WTC11 (cell line): ENCODE measurements at regions not wholly inside any gene's neighbourhood (a gene's known extent, or its start where the extent isn't known, plus 50 kb on each side); places are given as distances from the start of the nearest gene placed in this dataset.
"Not testable (repeated sequence)": the region's sequence is repeated elsewhere in the genome, so short reads cannot be mapped to it uniquely, and the experiment has no call there.

Experiments
- ATAC-seq: fragments of 200-7000 bp; cut with Tn5 transposase; 2 replicates; pipeline ENCODE4 v1.10.0; 2021; ENCODE audit warnings: mild to moderate bottlenecking, moderate library complexity
- CTCF ChIA-PET: fragments of 300-600 bp; sonication (Branson Sonifier 250); formaldehyde crosslinking; loops from one replicate; lab custom pipeline; 2021; ENCODE audit warnings: antibody characterized with exemption; lab: Charles Lee
- POLR2A ChIA-PET: fragments of 350-600 bp; sonication (Branson Sonifier 250); formaldehyde crosslinking; loops from one replicate; lab custom pipeline; 2021; ENCODE audit warnings: antibody characterized with exemption; lab: Charles Lee
- DNase-seq: peaks from one replicate; pipeline ENCODE4 v3.0.0; 2021; ENCODE audit warnings: low spot score
- H3K27ac Mint-ChIP-seq: 2 replicates; pipeline ENCODE4 v1.8.0; 2021; ENCODE audit warnings: mixed read lengths
- H3K27me3 Mint-ChIP-seq: 2 replicates; pipeline ENCODE4 v1.8.0; 2021; ENCODE audit warnings: low read depth, mild to moderate bottlenecking, moderate library complexity, mixed read lengths
- H3K36me3 Mint-ChIP-seq: 2 replicates; pipeline ENCODE4 v1.8.0; 2021; ENCODE audit warnings: mixed read lengths
- H3K4me1 Mint-ChIP-seq: 2 replicates; pipeline ENCODE4 v1.8.0; 2022; ENCODE audit warnings: mixed read lengths
- H3K4me3 Mint-ChIP-seq: 2 replicates; pipeline ENCODE4 v1.8.0; 2021; ENCODE audit warnings: mild to moderate bottlenecking, moderate library complexity, mixed read lengths
- H3K9me3 Mint-ChIP-seq: 2 replicates; pipeline ENCODE4 v1.8.0; 2021; ENCODE audit warnings: mixed read lengths
- CREM ChIP-seq: sonication (generic); formaldehyde crosslinking; IDR thresholded peaks from 2 replicates; pipeline ENCODE4 v1.8.1; 2022; ENCODE audit warnings: mild to moderate bottlenecking, missing genetic modification reagents, moderate library complexity
- ESRRA ChIP-seq: sonication (generic); formaldehyde crosslinking; IDR thresholded peaks from 2 replicates; pipeline ENCODE4 v1.8.1; 2022; ENCODE audit warnings: mild to moderate bottlenecking, missing genetic modification reagents, borderline replicate concordance
- GABPB1 ChIP-seq: sonication (generic); formaldehyde crosslinking; IDR thresholded peaks from 2 replicates; pipeline ENCODE4 v1.8.1; 2023; ENCODE audit warnings: mild to moderate bottlenecking, missing genetic modification reagents
- IRF2 ChIP-seq: sonication (generic); formaldehyde crosslinking; IDR thresholded peaks from 2 replicates; pipeline ENCODE4 v1.8.0; 2022; ENCODE audit warnings: low read depth, missing genetic modification reagents, borderline replicate concordance
- NR2C2 ChIP-seq: sonication (generic); formaldehyde crosslinking; IDR thresholded peaks from 2 replicates; pipeline ENCODE4 v1.8.0; 2022; ENCODE audit warnings: mild to moderate bottlenecking, missing genetic modification reagents
- OVOL2 ChIP-seq: fragments of 250-450 bp; sonication (Bioruptor Pico); IDR thresholded peaks from 2 replicates; pipeline ENCODE4 v1.9.0; 2021; ENCODE audit warnings: mild to moderate bottlenecking, borderline replicate concordance
- PRRX2 ChIP-seq: fragments of 250-450 bp; sonication (Bioruptor Pico); IDR thresholded peaks from 2 replicates; pipeline ENCODE4 v1.8.0; 2021; ENCODE audit warnings: mild to moderate bottlenecking
- SMAD3 ChIP-seq: sonication (generic); formaldehyde crosslinking; IDR thresholded peaks from 2 replicates; pipeline ENCODE4 v1.8.0; 2022; ENCODE audit warnings: missing genetic modification reagents, mild to moderate bottlenecking, borderline replicate concordance
- SMAD4 ChIP-seq: sonication (generic); formaldehyde crosslinking; IDR thresholded peaks from 2 replicates; pipeline ENCODE4 v1.8.0; 2022; ENCODE audit warnings: mild to moderate bottlenecking, missing genetic modification reagents
- SOX15 ChIP-seq: fragments of 250-450 bp; sonication (Bioruptor Pico); IDR thresholded peaks from 2 replicates; pipeline ENCODE4 v1.9.0; 2021; ENCODE audit warnings: mild to moderate bottlenecking
- ZNF121 ChIP-seq: sonication (generic); formaldehyde crosslinking; IDR thresholded peaks from 2 replicates; pipeline ENCODE4 v1.8.0; 2023; ENCODE audit warnings: missing genetic modification reagents
- ZNF317 ChIP-seq: sonication (generic); formaldehyde crosslinking; IDR thresholded peaks from 2 replicates; pipeline ENCODE4 v1.8.1; 2023; ENCODE audit warnings: low read depth, mild to moderate bottlenecking, moderate library complexity, missing genetic modification reagents, borderline replicate concordance
- TF ChIP-seq, protein P1 (sequence below): sonication (generic); formaldehyde crosslinking; IDR thresholded peaks from 2 replicates; pipeline ENCODE4 v1.8.0; 2023; ENCODE audit warnings: missing genetic modification reagents, mild to moderate bottlenecking, borderline replicate concordance
- TF ChIP-seq, protein P2 (sequence below): sonication (generic); formaldehyde crosslinking; IDR thresholded peaks from 2 replicates; pipeline ENCODE4 v1.8.1; 2022; ENCODE audit warnings: mild to moderate bottlenecking, missing genetic modification reagents, moderate library complexity, borderline replicate concordance
- TF ChIP-seq, protein P3 (sequence below): sonication (generic); formaldehyde crosslinking; IDR thresholded peaks from 2 replicates; pipeline ENCODE4 v1.8.0; 2022; ENCODE audit warnings: mild to moderate bottlenecking, missing genetic modification reagents
- TF ChIP-seq, protein P4 (sequence below): fragments of 250-450 bp; sonication (Bioruptor Pico); IDR thresholded peaks from 2 replicates; pipeline ENCODE4 v2.1.2; 2022; ENCODE audit warnings: mild to moderate bottlenecking, moderate library complexity

DNA sequence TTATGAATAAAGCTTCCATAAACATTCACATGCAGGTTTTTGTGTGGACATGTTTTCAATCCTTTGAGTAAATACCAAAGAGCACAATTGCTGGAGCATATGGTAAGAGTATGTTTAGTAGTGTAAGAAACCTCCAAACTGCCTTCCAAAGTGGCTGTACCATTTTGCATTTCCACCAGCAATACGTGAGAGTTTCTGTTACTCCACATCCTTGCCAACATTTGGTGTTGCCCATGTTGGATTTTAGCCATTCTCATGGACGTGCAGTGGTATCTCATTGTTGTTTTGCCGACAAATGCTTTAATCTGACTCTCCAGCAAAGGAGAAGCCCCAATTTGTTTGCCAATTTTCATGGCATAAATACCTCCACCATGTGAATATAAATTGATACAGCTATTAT is 103.9 kb upstream of the TMEM45B start:
- H3K27ac Mint-ChIP-seq: no peak overlapping the region
- ChIA-PET POLR2A (no interaction called here), CTCF (no interaction called here)
- peaks cover 6% of the 10 kb centered on the region; the same call in 1 of the 2 replicates for H3K36me3 Mint-ChIP-seq
- DNase-seq: no peak
- H3K4me3 Mint-ChIP-seq: no peak overlapping the region
- peaks cover 17% of the 10 kb centered on the region for H3K9me3 Mint-ChIP-seq
- no peak for ATAC-seq
- TF ChIP-seq OVOL2 (CRISPR knock-in tag) (no peak), ZNF317 (CRISPR knock-in tag) (no peak), GABPB1 (CRISPR knock-in tag) (no peak), CREM (CRISPR knock-in tag) (no peak), IRF2 (no peak), SMAD3 (CRISPR knock-in tag) (no peak)
- TF ChIP-seq, protein P1, sequence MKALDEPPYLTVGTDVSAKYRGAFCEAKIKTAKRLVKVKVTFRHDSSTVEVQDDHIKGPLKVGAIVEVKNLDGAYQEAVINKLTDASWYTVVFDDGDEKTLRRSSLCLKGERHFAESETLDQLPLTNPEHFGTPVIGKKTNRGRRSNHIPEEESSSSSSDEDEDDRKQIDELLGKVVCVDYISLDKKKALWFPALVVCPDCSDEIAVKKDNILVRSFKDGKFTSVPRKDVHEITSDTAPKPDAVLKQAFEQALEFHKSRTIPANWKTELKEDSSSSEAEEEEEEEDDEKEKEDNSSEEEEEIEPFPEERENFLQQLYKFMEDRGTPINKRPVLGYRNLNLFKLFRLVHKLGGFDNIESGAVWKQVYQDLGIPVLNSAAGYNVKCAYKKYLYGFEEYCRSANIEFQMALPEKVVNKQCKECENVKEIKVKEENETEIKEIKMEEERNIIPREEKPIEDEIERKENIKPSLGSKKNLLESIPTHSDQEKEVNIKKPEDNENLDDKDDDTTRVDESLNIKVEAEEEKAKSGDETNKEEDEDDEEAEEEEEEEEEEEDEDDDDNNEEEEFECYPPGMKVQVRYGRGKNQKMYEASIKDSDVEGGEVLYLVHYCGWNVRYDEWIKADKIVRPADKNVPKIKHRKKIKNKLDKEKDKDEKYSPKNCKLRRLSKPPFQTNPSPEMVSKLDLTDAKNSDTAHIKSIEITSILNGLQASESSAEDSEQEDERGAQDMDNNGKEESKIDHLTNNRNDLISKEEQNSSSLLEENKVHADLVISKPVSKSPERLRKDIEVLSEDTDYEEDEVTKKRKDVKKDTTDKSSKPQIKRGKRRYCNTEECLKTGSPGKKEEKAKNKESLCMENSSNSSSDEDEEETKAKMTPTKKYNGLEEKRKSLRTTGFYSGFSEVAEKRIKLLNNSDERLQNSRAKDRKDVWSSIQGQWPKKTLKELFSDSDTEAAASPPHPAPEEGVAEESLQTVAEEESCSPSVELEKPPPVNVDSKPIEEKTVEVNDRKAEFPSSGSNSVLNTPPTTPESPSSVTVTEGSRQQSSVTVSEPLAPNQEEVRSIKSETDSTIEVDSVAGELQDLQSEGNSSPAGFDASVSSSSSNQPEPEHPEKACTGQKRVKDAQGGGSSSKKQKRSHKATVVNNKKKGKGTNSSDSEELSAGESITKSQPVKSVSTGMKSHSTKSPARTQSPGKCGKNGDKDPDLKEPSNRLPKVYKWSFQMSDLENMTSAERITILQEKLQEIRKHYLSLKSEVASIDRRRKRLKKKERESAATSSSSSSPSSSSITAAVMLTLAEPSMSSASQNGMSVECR: no peak
- no peaks in the 10 kb centered on the region; the same call in 1 of the 2 replicates for H3K27me3 Mint-ChIP-seq
- no peaks in the 10 kb centered on the region for H3K4me1 Mint-ChIP-seq

DNA sequence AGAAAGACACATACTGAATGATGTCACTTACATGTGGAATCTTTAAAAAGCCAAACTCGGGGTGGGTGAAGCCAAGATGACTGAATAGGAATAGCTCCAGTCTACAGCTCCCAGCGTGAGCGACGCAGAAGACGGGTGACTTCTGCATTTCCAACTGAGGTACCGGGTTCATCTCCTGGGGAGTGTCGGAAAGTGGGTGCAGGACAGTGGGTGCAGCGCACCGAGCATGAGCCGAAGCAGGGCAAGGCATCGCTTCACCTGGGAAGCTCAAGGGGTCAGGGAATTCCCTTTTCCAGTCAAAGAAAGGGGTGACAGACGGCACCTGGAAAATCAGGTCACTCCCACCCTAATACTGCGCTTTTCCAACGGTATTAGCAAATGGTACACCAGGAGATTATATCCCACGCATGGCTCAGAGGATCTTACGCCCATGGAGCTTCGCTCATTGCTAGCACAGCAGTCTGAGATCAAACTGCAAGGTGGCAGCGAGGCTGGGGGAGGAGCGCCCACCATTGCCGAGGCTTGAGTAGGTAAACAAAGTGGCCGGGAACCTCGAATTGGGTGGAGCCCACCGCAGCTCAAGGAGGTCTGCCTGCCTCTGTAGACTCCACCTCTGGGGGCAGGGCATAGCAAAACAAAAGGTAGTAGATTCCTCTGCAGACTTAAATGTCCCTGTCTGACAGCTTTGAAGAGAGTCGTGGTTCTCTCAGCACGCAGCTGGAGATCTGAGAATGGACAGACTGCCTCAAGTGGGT is 103.0 kb upstream of the TMEM45B start:
- H3K36me3 Mint-ChIP-seq, H3K4me1 Mint-ChIP-seq, ATAC-seq, H3K27me3 Mint-ChIP-seq, POLR2A ChIA-PET, DNase-seq, H3K27ac Mint-ChIP-seq, H3K4me3 Mint-ChIP-seq, CTCF ChIA-PET: not testable (repeated sequence)
- H3K9me3 Mint-ChIP-seq: peaks cover 17% of the 10 kb centered on the region

DNA sequence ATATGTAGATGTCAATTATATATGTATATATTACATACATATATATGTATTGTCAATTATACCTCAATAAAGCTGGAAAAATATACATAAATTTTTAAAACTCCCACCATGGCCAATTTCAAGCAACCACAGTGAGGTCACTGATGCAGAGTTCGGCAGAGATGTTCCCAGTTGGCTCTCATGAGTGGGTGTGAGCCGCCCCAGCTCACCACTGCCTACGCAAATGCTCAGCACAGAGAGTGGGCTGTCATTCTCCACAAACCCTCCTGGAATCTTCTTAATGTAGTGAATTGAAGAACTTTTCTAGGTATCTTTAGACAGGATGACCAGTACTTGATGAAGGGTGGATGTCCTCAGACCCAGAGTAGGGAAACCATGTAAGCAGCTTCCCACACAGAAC is 96.6 kb upstream of the TMEM45B start:
- Mint-ChIP-seq H3K9me3 (no peaks in the 10 kb centered on the region), H3K36me3 (no peaks in the 10 kb centered on the region), H3K4me3 (no peak overlapping the region), H3K27me3 (no peaks in the 10 kb centered on the region; the same call in 1 of the 2 replicates), H3K27ac (no peak overlapping the region), H3K4me1 (no peaks in the 10 kb centered on the region)
- no peak for ATAC-seq
- TF ChIP-seq ESRRA: no peak
- TF ChIP-seq, protein P2, sequence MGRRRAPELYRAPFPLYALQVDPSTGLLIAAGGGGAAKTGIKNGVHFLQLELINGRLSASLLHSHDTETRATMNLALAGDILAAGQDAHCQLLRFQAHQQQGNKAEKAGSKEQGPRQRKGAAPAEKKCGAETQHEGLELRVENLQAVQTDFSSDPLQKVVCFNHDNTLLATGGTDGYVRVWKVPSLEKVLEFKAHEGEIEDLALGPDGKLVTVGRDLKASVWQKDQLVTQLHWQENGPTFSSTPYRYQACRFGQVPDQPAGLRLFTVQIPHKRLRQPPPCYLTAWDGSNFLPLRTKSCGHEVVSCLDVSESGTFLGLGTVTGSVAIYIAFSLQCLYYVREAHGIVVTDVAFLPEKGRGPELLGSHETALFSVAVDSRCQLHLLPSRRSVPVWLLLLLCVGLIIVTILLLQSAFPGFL (CRISPR knock-in tag): no peak
- TF ChIP-seq, protein P3, sequence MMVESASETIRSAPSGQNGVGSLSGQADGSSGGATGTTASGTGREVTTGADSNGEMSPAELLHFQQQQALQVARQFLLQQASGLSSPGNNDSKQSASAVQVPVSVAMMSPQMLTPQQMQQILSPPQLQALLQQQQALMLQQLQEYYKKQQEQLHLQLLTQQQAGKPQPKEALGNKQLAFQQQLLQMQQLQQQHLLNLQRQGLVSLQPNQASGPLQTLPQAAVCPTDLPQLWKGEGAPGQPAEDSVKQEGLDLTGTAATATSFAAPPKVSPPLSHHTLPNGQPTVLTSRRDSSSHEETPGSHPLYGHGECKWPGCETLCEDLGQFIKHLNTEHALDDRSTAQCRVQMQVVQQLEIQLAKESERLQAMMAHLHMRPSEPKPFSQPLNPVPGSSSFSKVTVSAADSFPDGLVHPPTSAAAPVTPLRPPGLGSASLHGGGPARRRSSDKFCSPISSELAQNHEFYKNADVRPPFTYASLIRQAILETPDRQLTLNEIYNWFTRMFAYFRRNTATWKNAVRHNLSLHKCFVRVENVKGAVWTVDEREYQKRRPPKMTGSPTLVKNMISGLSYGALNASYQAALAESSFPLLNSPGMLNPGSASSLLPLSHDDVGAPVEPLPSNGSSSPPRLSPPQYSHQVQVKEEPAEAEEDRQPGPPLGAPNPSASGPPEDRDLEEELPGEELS (CRISPR knock-in tag): no peak
- TF ChIP-seq, protein P4, sequence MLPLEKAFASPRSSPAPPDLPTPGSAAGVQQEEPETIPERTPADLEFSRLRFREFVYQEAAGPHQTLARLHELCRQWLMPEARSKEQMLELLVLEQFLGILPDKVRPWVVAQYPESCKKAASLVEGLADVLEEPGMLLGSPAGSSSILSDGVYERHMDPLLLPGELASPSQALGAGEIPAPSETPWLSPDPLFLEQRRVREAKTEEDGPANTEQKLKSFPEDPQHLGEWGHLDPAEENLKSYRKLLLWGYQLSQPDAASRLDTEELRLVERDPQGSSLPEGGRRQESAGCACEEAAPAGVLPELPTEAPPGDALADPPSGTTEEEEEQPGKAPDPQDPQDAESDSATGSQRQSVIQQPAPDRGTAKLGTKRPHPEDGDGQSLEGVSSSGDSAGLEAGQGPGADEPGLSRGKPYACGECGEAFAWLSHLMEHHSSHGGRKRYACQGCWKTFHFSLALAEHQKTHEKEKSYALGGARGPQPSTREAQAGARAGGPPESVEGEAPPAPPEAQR: no peak
- TF ChIP-seq ZNF121: no peak
- TF ChIP-seq ZNF317 (CRISPR knock-in tag): no peak
- TF ChIP-seq PRRX2: no peak
- TF ChIP-seq SMAD4: no peak
- no peak for TF ChIP-seq SOX15 (CRISPR knock-in tag)
- TF ChIP-seq NR2C2 (CRISPR knock-in tag): no peak
- CTCF ChIA-PET: interaction anchor here (1.7 kb wide), 1 partner anchor 24 kb away, joined by 8 read pairs; no protein-coding TSS in a partner anchor
- DNase-seq: no peak
- POLR2A ChIA-PET: no interaction called here
